Loucy (cell line): ENCODE measurements at regions not wholly inside any gene's neighbourhood (a gene's known extent, or its start where the extent isn't known, plus 50 kb on each side); places are given as distances from the start of the nearest gene placed in this dataset.

Experiments
- H2AFZ ChIP-seq: fragments of 200-600 bp; sonication (generic); 2 replicates; pipeline ENCODE4 v1.6.0; 2016; ENCODE audit warnings: antibody characterized with exemption, mild to moderate bottlenecking, low read length, moderate library complexity
- H3F3A ChIP-seq: fragments of 200-600 bp; 2 replicates; pipeline ENCODE4 v1.6.0; 2016; ENCODE audit warnings: antibody characterized with exemption, low read depth, mild to moderate bottlenecking
- H3K27me3 ChIP-seq: fragments of 200-600 bp; sonication (generic); 2 replicates; pipeline ENCODE4 v1.6.1; 2014; ENCODE audit warnings: low read length, mild to moderate bottlenecking; ENCODE audit not compliant: insufficient read depth, poor library complexity, severe bottlenecking
- H3K36me3 ChIP-seq: fragments of 200-600 bp; sonication (generic); 2 replicates; pipeline ENCODE4 v1.6.1; 2016; ENCODE audit warnings: low read length; ENCODE audit not compliant: insufficient read depth
- H3K4me1 ChIP-seq: fragments of 200-600 bp; sonication (generic); 2 replicates; pipeline ENCODE4 v1.5.1; 2014; ENCODE audit warnings: low read length, mild to moderate bottlenecking; ENCODE audit not compliant: insufficient read depth, poor library complexity, severe bottlenecking
- H3K4me2 ChIP-seq: fragments of 200-600 bp; sonication (generic); 2 replicates; pipeline ENCODE4 v1.6.0; 2014; ENCODE audit warnings: antibody characterized with exemption, low read length, low read depth, mild to moderate bottlenecking; ENCODE audit not compliant: poor library complexity, severe bottlenecking
- H3K4me3 ChIP-seq: fragments of 200-600 bp; sonication (generic); 2 replicates; pipeline ENCODE4 v1.5.1; 2014; ENCODE audit warnings: low read length, mild to moderate bottlenecking, mixed read lengths; ENCODE audit not compliant: poor library complexity, severe bottlenecking
- H3K79me2 ChIP-seq: fragments of 200-600 bp; sonication (generic); 2 replicates; pipeline ENCODE4 v1.6.1; 2014; ENCODE audit warnings: low read length; ENCODE audit not compliant: insufficient read depth
- H3K9ac ChIP-seq: fragments of 200-600 bp; sonication (generic); 2 replicates; pipeline ENCODE4 v1.6.0; 2014; ENCODE audit warnings: mild to moderate bottlenecking, low read depth, low read length, moderate library complexity; ENCODE audit not compliant: poor library complexity, severe bottlenecking
- H3K9me2 ChIP-seq: fragments of 200-600 bp; sonication (generic); replicated peaks from 2 replicates; pipeline ENCODE4 v1.6.1; 2016; ENCODE audit warnings: low read depth, low read length, mixed read lengths
- H3K9me3 ChIP-seq: fragments of 200-600 bp; sonication (generic); 2 replicates; pipeline ENCODE4 v1.6.1; 2014; ENCODE audit warnings: mild to moderate bottlenecking, antibody characterized with exemption, low read length, low read depth; ENCODE audit not compliant: insufficient read depth
- H4K20me1 ChIP-seq: fragments of 200-600 bp; sonication (generic); 2 replicates; pipeline ENCODE4 v1.6.0; 2014; ENCODE audit warnings: antibody characterized with exemption, low read length, mild to moderate bottlenecking; ENCODE audit not compliant: insufficient read depth, poor library complexity, severe bottlenecking
- EZH2phosphoT487 ChIP-seq: fragments of 200-600 bp; IDR thresholded peaks from 2 replicates; pipeline ENCODE4 v1.6.1; 2018; ENCODE audit warnings: antibody characterized with exemption, mild to moderate bottlenecking, moderate library complexity, borderline replicate concordance
- TF ChIP-seq, protein P1 (sequence below): fragments of 200-600 bp; sonication (generic); conservative IDR thresholded peaks from 2 replicates; pipeline ENCODE4 v1.5.1; 2014; ENCODE audit warnings: mild to moderate bottlenecking, antibody characterized with exemption, low read length

DNA sequence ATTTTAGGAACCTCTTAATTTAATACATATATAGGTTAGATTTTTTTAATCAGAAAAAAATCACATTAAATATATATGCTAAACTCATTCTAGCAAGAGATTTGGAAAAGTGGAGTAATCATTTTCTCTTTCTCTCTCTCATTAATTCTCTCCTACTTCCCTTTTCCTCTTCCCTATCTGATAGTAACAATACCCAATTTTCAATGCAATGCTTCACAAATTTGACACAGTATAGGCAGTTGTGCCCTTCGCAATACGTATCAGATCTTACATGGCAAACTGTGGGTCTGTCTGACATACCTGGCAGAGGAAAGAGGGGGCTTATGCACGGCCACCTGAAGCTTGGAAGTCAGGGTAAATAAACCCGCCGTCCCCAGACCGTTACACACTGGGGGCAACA lies 444.3 kb downstream of the NBAS start:
- H3K9me2 ChIP-seq = no peaks in the 10 kb centered on the region
- H3K27me3 ChIP-seq = no peaks in the 10 kb centered on the region
- H3K4me1 ChIP-seq = peaks cover 26% of the 10 kb centered on the region
- H3K36me3 ChIP-seq = no peaks in the 10 kb centered on the region
- no peak overlapping the region for H3K4me3 ChIP-seq
- no peak overlapping the region for H3K4me2 ChIP-seq
- no peaks in the 10 kb centered on the region for H3F3A ChIP-seq
- H3K79me2 ChIP-seq = no peaks in the 10 kb centered on the region
- TF ChIP-seq EZH2phosphoT487 = no peak
- TF ChIP-seq, protein P1, sequence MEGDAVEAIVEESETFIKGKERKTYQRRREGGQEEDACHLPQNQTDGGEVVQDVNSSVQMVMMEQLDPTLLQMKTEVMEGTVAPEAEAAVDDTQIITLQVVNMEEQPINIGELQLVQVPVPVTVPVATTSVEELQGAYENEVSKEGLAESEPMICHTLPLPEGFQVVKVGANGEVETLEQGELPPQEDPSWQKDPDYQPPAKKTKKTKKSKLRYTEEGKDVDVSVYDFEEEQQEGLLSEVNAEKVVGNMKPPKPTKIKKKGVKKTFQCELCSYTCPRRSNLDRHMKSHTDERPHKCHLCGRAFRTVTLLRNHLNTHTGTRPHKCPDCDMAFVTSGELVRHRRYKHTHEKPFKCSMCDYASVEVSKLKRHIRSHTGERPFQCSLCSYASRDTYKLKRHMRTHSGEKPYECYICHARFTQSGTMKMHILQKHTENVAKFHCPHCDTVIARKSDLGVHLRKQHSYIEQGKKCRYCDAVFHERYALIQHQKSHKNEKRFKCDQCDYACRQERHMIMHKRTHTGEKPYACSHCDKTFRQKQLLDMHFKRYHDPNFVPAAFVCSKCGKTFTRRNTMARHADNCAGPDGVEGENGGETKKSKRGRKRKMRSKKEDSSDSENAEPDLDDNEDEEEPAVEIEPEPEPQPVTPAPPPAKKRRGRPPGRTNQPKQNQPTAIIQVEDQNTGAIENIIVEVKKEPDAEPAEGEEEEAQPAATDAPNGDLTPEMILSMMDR = no peak
- H4K20me1 ChIP-seq = no peaks in the 10 kb centered on the region
- H3K9me3 ChIP-seq = peaks cover 9% of the 10 kb centered on the region
- H3K9ac ChIP-seq = no peak overlapping the region
- no peak overlapping the region for H2AFZ ChIP-seq
